ENCODE measurements at regions not wholly inside any gene's neighbourhood (a gene's known extent, or its start where the extent isn't known, plus 50 kb on each side); places are given as distances from the start of the nearest gene placed in this dataset.

- TF ChIP-seq, protein P1, sequence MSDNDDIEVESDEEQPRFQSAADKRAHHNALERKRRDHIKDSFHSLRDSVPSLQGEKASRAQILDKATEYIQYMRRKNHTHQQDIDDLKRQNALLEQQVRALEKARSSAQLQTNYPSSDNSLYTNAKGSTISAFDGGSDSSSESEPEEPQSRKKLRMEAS (IDR thresholded peaks at IDR 0.05; ENCODE audit: low read depth, low read length) = no peak
- TF ChIP-seq POLR2A (IDR thresholded peaks at IDR 0.05; ENCODE audit: extremely low read depth, insufficient read length) (no peak), MYC (IDR thresholded peaks at IDR 0.05; ENCODE audit: low read depth, low read length) (no peak), CTCF (IDR thresholded peaks at IDR 0.05; ENCODE audit: low read depth, low read length) (no peak)
Measured at GRCh38 chr13:99896369-99897075, 75.0 kb downstream of the ZIC5 start.

DNA sequence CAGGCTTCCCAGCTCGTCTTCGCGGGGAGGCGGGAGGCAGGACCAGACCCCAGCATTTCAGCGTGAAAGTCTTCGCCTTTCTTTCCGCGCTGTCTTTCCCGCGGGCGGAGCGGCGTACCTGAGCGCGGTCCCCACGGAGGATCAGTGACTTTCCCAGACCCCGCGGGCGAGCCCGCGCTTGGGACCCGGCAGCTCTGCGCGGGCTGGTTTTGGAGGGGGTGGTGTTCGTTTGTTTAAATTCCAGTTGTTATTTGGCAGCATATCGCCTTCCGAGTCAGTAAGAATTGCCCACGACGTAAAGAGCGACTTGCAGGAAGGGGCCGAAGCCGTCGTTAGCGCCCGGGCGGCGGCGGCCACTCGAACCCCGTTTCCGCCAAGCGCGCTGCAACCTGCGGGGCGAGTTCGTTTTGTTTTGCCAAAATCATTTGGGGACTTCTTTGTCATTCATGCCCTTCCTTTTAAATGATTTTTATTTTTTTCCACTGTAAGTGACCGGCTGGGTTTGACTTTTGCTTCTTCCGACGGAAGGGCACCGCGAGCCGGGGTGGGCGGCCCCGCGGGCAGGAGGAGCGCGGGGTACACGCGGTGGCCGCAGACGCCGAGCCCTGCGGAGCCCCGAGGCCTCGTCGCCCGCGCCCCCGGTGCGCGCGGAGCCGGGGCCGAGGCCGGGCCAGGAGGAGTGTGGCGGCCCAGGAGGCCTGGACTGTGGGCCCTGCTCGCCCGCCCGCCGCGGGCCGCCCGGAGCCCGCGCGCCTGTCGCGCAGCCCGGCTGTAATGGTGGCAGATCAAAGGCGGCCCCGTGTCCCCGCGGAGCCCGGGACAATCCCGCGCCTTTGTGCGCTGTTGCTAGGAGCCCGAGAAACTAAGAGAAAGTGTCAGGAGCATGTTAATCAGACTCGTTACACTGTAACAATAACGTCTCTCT, 75.9 kb downstream of the ZIC5 start:
- no peak for DNase-seq (ENCODE audit: low read depth)
- TF ChIP-seq, protein P1 (IDR thresholded peaks at IDR 0.05; ENCODE audit: low read depth, low read length) = no peak
- TF ChIP-seq MYC (IDR thresholded peaks at IDR 0.05; ENCODE audit: low read depth, low read length) (no peak), CTCF (IDR thresholded peaks at IDR 0.05; ENCODE audit: low read depth, low read length) (no peak), POLR2A (IDR thresholded peaks at IDR 0.05; ENCODE audit: extremely low read depth, insufficient read length) (no peak)
- H3K4me3 ChIP-seq (ENCODE audit: low read depth, low read length) = no peak overlapping the region

More at GRCh38 chr13:99896369-99897075, 75.0 kb downstream of the ZIC5 start:
- no peak overlapping the region for H3K4me3 ChIP-seq (ENCODE audit: low read depth, low read length)
- no peak for DNase-seq (ENCODE audit: low read depth)

DNA sequence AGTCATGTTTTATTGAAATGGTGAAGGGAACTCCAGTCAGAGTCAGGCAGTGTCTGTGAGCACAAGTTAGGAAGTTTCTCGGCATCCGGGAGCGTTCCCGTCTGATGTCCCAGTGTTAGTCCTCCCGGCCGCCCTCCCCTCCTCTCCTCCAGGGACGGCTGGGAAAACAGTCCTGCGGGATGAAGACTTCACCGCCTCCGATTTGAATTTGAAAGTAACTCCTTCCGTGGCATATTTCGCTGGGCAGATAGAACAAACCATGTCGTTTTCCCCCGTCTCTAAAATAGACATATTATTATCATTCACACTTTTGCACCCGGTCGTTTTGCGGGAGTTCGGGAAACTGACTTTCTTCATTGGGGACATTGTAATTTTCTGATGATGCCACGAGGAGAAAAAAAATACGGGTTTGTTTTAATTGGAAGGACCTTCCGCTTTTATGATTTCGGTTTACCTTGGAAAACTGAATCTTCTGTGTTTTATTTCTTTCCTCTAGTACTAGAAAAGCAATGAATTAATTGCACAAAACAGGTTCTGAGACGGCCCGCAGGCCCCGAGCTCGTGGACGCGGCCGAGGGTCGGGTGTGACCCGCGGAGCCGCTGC, 76.6 kb downstream of the ZIC5 start:
- H3K4me3 ChIP-seq (ENCODE audit: low read depth, low read length) = no peak overlapping the region
- no peak for DNase-seq (ENCODE audit: low read depth)
- TF ChIP-seq MYC (IDR thresholded peaks at IDR 0.05; ENCODE audit: low read depth, low read length) (no peak), POLR2A (IDR thresholded peaks at IDR 0.05; ENCODE audit: extremely low read depth, insufficient read length) (no peak), CTCF (IDR thresholded peaks at IDR 0.05; ENCODE audit: low read depth, low read length) (no peak)

DNA sequence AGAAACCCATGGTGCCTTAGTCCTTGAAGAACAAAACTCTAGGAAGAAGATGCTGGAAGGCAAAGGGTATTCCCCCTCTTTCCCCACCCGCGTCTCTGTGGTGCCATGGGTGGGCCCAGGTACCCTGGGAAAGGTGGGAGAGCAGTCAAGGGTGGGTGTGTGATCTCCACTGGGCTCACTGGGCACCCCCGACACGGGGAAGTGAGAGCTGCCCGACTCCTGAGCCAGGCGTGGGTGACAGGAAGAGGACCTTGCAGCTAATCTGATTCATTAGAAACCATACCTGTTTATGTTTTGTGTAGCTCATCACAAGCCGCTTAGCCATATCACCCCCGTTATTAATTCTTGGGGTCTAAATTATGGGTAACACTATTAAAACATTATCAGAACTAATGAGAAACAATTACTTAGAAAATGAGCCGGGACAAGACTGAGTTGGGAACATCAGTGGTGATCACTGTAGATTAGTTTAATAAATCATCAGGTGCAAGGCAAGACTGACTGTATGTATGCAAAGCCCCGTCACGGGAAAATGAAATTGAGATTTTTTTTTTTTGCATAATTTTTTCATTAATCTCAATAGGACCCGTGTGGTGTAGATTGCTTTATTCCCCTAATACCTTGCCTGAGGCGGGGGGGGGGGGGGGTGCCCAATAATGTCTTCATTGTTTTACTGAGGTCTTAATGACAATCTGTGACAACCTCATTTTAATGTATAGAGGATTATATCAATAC, 77.3 kb downstream of the ZIC5 start:
- DNase-seq (ENCODE audit: low read depth) = no peak
- H3K4me3 ChIP-seq (ENCODE audit: low read depth, low read length) = no peak overlapping the region
- TF ChIP-seq POLR2A (IDR thresholded peaks at IDR 0.05; ENCODE audit: extremely low read depth, insufficient read length) (no peak), CTCF (IDR thresholded peaks at IDR 0.05; ENCODE audit: low read depth, low read length) (no peak), MYC (IDR thresholded peaks at IDR 0.05; ENCODE audit: low read depth, low read length) (no peak)
- TF ChIP-seq, protein P1 (IDR thresholded peaks at IDR 0.05; ENCODE audit: low read depth, low read length) = no peak

- H3K4me3 ChIP-seq (ENCODE audit: low read depth, low read length) = no peak overlapping the region
- TF ChIP-seq POLR2A (IDR thresholded peaks at IDR 0.05; ENCODE audit: extremely low read depth, insufficient read length) = no peak
- TF ChIP-seq, protein P1 (IDR thresholded peaks at IDR 0.05; ENCODE audit: low read depth, low read length) = no peak
- no peak for TF ChIP-seq CTCF (IDR thresholded peaks at IDR 0.05; ENCODE audit: low read depth, low read length)
- TF ChIP-seq MYC (IDR thresholded peaks at IDR 0.05; ENCODE audit: low read depth, low read length) = no peak
- DNase-seq (ENCODE audit: low read depth) = no peak
Measured at GRCh38 chr13:99893567-99893966, 78.0 kb downstream of the ZIC5 start.
